HEK293T (cell line): ENCODE measurements at regions not wholly inside any gene's neighbourhood (a gene's known extent, or its start where the extent isn't known, plus 50 kb on each side); places are given as distances from the start of the nearest gene placed in this dataset.

ENCODE experiments used
- ARNT ChIP-seq: fragments of 450-650 bp; IDR thresholded peaks from 2 replicates; pipeline ENCODE4 v1.6.1; 2017; ENCODE audit warnings: mild to moderate bottlenecking
- BHLHE40 ChIP-seq: fragments of 450-650 bp; IDR thresholded peaks from 2 replicates; pipeline ENCODE4 v1.6.1; 2016; ENCODE audit warnings: mild to moderate bottlenecking, moderate library complexity, borderline replicate concordance
- ELF4 ChIP-seq: fragments of 450-650 bp; IDR thresholded peaks from 2 replicates; pipeline ENCODE4 v1.6.1; 2017; ENCODE audit warnings: antibody characterized with exemption
- FOXA1 ChIP-seq: fragments of 450-650 bp; IDR thresholded peaks from 2 replicates; pipeline ENCODE4 v1.6.1; 2016; ENCODE audit warnings: mild to moderate bottlenecking
- FOXM1 ChIP-seq: fragments of 450-650 bp; IDR thresholded peaks from 2 replicates; pipeline ENCODE4 v1.6.1; 2017; ENCODE audit warnings: mild to moderate bottlenecking, borderline replicate concordance
- HDGF ChIP-seq: fragments of 450-650 bp; IDR thresholded peaks from 2 replicates; pipeline ENCODE4 v1.6.1; 2017; ENCODE audit warnings: antibody characterized with exemption, borderline replicate concordance
- LEF1 ChIP-seq: fragments of 450-650 bp; IDR thresholded peaks from 2 replicates; pipeline ENCODE4 v1.6.1; 2017; ENCODE audit warnings: mild to moderate bottlenecking, borderline replicate concordance
- NFRKB ChIP-seq: fragments of 450-650 bp; IDR thresholded peaks from 2 replicates; pipeline ENCODE4 v1.6.1; 2016; ENCODE audit warnings: mild to moderate bottlenecking, moderate library complexity
- SP1 ChIP-seq: fragments of 450-650 bp; IDR thresholded peaks from 2 replicates; pipeline ENCODE4 v1.6.1; 2017
- SUZ12 ChIP-seq: fragments of 450-650 bp; IDR thresholded peaks from 2 replicates; pipeline ENCODE4 v1.6.1; 2016; ENCODE audit warnings: mild to moderate bottlenecking
- TARDBP ChIP-seq: fragments of 450-650 bp; IDR thresholded peaks from 2 replicates; pipeline ENCODE4 v1.6.1; 2016

GRCh38 chr9:107093365-107094060, 189.6 kb upstream of the RAD23B start:
- no peak for TF ChIP-seq NFRKB
- TF ChIP-seq BHLHE40: no peak
- TF ChIP-seq SP1: no peak
- no peak for TF ChIP-seq ARNT
- TF ChIP-seq HDGF: no peak
- no peak for TF ChIP-seq FOXA1
- no peak for TF ChIP-seq FOXM1
- TF ChIP-seq ELF4: no peak
- no peak for TF ChIP-seq TARDBP
- no peak for TF ChIP-seq SUZ12
- no peak for TF ChIP-seq LEF1
